ENCODE measurements at regions not wholly inside any gene's neighbourhood (a gene's known extent, or its start where the extent isn't known, plus 50 kb on each side); places are given as distances from the start of the nearest gene placed in this dataset.

- Histone ChIP-seq H3K9me2 (ENCODE audit: insufficient read depth) (no peaks in the 10 kb centered on the region), H3K9me3 (ENCODE audit: control insufficient read depth in 1 of 2, insufficient read depth in 1 of 2, low read depth in 1 of 2, low read length in 2 of 2) (no peaks in the 10 kb centered on the region), H3K79me2 (ENCODE audit: insufficient read depth, low read length) (no peaks in the 10 kb centered on the region), H3K36me3 (ENCODE audit: control insufficient read depth in 1 of 2, insufficient read depth in 2 of 2, low read length in 2 of 2) (no peaks in the 10 kb centered on the region), H3K27ac (ENCODE audit: low read depth, low read length) (no peak overlapping the region), H2AFZ (ENCODE audit: low read depth, low read length, poor library complexity, severe bottlenecking) (no peak overlapping the region), H3K4me2 (ENCODE audit: low read length) (no peak overlapping the region), H4K20me1 (ENCODE audit: insufficient read depth) (no peaks in the 10 kb centered on the region), H3K4me1 (ENCODE audit: control insufficient read depth in 1 of 2, insufficient read depth in 2 of 2, low read length in 2 of 2) (no peaks in the 10 kb centered on the region), H3K4me3 (replicated peaks in 1 of 2; ENCODE audit: low read depth in 1 of 2, low read length in 2 of 2) (no peak overlapping the region), H3K27me3 (ENCODE audit: insufficient read depth, low read length) (no peaks in the 10 kb centered on the region), H3K9ac (ENCODE audit: low read length) (no peak overlapping the region)
- no TSS peak for BruUV-seq (replicated peaks)
- RAD21 ChIA-PET (ENCODE audit: low non-redundant PET in 1 of 2, low total read pairs in 2 of 2, uncharacterized antibody in 2 of 2, unreplicated experiment in 2 of 2), result no interaction called here
- intact Hi-C loops (cut with micrococcal nuclease), result no loop called here
- no peak for TF ChIP-seq RAD21 (IDR thresholded peaks at IDR 0.05; ENCODE audit: low read depth)
- TF ChIP-seq SRF (IDR thresholded peaks at IDR 0.05; ENCODE audit: low read depth), result no peak
- no peak for TF ChIP-seq TCF7L2 (IDR thresholded peaks at IDR 0.05; ENCODE audit: borderline replicate concordance, extremely low read depth, insufficient read depth, insufficient read length)
- no peak for TF ChIP-seq POLR2AphosphoS5 (IDR thresholded peaks at IDR 0.05; ENCODE audit: low read depth, low read length)
- TF ChIP-seq ELF1 (IDR thresholded peaks at IDR 0.05; ENCODE audit: borderline replicate concordance, low read depth), result no peak
- POLR2A ChIA-PET, result no interaction called here
- CTCF ChIA-PET, result no interaction called here
- no peak for DNase-seq (ENCODE audit: low read depth, low spot score)
- ATAC-seq, result no peak
These were observed 294.5 kb downstream of the CD83 start for GRCh38 chr6:14412026-14412425.

- Histone ChIP-seq H3K4me3 (replicated peaks in 1 of 2; ENCODE audit: low read depth in 1 of 2, low read length in 2 of 2) (no peak overlapping the region), H3K9ac (ENCODE audit: low read length) (no peak overlapping the region), H3K79me2 (ENCODE audit: insufficient read depth, low read length) (no peaks in the 10 kb centered on the region), H2AFZ (ENCODE audit: low read depth, low read length, poor library complexity, severe bottlenecking) (no peak overlapping the region), H3K4me2 (ENCODE audit: low read length) (no peak overlapping the region), H3K36me3 (ENCODE audit: control insufficient read depth in 1 of 2, insufficient read depth in 2 of 2, low read length in 2 of 2) (no peaks in the 10 kb centered on the region), H4K20me1 (ENCODE audit: insufficient read depth) (no peaks in the 10 kb centered on the region), H3K27ac (ENCODE audit: low read depth, low read length) (no peak overlapping the region), H3K27me3 (ENCODE audit: insufficient read depth, low read length) (no peaks in the 10 kb centered on the region), H3K9me2 (ENCODE audit: insufficient read depth) (no peaks in the 10 kb centered on the region), H3K9me3 (ENCODE audit: control insufficient read depth in 1 of 2, insufficient read depth in 1 of 2, low read depth in 1 of 2, low read length in 2 of 2) (no peaks in the 10 kb centered on the region), H3K4me1 (ENCODE audit: control insufficient read depth in 1 of 2, insufficient read depth in 2 of 2, low read length in 2 of 2) (peaks cover 0 to 3% of the 10 kb centered on the region in 2 experiments; a peak in 1 of 4 replicates)
- ATAC-seq, result no peak
- BruUV-seq (replicated peaks), result no TSS peak
- RAD21 ChIA-PET (ENCODE audit: low non-redundant PET in 1 of 2, low total read pairs in 2 of 2, uncharacterized antibody in 2 of 2, unreplicated experiment in 2 of 2), result no interaction called here
- POLR2A ChIA-PET, result no interaction called here
- intact Hi-C loops (cut with micrococcal nuclease), result no loop called here
- CTCF ChIA-PET, result no interaction called here
- DNase-seq (ENCODE audit: low read depth, low spot score), result no peak
- no peak for TF ChIP-seq ELF1 (IDR thresholded peaks at IDR 0.05; ENCODE audit: borderline replicate concordance, low read depth)
- TF ChIP-seq CEBPB (IDR thresholded peaks at IDR 0.05; ENCODE audit: low read depth), result no peak
- TF ChIP-seq ZBTB33 (IDR thresholded peaks at IDR 0.05; ENCODE audit: extremely low read depth, insufficient replicate concordance, low read length), result no peak
- TF ChIP-seq CBX3 (IDR thresholded peaks at IDR 0.05; ENCODE audit: low read depth), result no peak
- TF ChIP-seq CTCF (IDR thresholded peaks at IDR 0.05 in 2 of 3, conservative IDR thresholded peaks at IDR 0.05 in 1 of 3; ENCODE audit: borderline replicate concordance in 1 of 3, insufficient read depth in 1 of 3, low read depth in 2 of 3, low read length in 2 of 3), result no peak
- TF ChIP-seq FOSL1 (IDR thresholded peaks at IDR 0.05; ENCODE audit: low read depth), result no peak
- TF ChIP-seq SRF (IDR thresholded peaks at IDR 0.05; ENCODE audit: low read depth), result no peak
- no peak for TF ChIP-seq RAD21 (IDR thresholded peaks at IDR 0.05; ENCODE audit: low read depth)
- TF ChIP-seq EGR1 (IDR thresholded peaks at IDR 0.05; ENCODE audit: low read depth), result no peak
- TF ChIP-seq EZH2 (IDR thresholded peaks at IDR 0.05), result no peak
- TF ChIP-seq POLR2AphosphoS5 (IDR thresholded peaks at IDR 0.05; ENCODE audit: low read depth, low read length), result no peak
- no peak for TF ChIP-seq EZH2phosphoT487 (IDR thresholded peaks at IDR 0.05; ENCODE audit: borderline replicate concordance)
These were observed 297.9 kb downstream of the CD83 start for GRCh38 chr6:14415452-14415851.

Measured in HCT116 (cell line).